Lower leg skin (tissue), 3 donors: ENCODE measurements at regions not wholly inside any gene's neighbourhood (a gene's known extent, or its start where the extent isn't known, plus 50 kb on each side); places are given as distances from the start of the nearest gene placed in this dataset.

Experiments used
- CTCF ChIP-seq, 3 donors: fragments of 450-650 bp; IDR thresholded peaks; one replicate each; pipeline ENCODE4 v1.5.1; 2016; ENCODE audit warnings: antibody characterized with exemption in 3 of 3, mild to moderate bottlenecking in 3 of 3, moderate library complexity in 2 of 3
- POLR2A ChIP-seq, 2 donors: fragments of 450-650 bp; IDR thresholded peaks; one replicate each; pipeline ENCODE4 v1.6.1; 2016 to 2017; ENCODE audit warnings: antibody characterized with exemption in 2 of 2, mild to moderate bottlenecking in 1 of 2, moderate library complexity in 1 of 2

DNA sequence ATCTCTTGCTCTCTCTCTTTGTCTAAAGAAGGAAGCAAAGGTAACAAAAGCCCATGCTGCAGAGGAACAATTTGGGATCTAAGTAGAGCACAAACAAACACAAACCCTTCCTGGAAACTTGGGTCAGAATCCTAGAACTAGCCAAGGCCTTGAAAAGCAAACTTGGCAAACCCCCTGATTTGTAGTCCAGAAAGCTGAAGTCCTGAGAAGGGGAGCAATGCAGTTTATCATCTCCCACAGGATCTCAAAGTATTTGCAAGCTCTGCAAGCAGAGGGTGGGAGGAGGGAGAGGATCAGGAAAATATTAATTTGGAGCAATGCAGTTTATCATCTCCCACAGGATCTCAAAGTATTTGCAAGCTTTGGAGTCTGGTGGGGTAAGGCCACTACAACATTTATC lies 379.5 kb upstream of the FGF13 start:
- TF ChIP-seq POLR2A (IDR thresholded peaks at IDR 0.05), result no peak
- no peak for TF ChIP-seq CTCF (IDR thresholded peaks at IDR 0.05)
